HEK293T (cell line): ENCODE measurements at regions not wholly inside any gene's neighbourhood (a gene's known extent, or its start where the extent isn't known, plus 50 kb on each side); places are given as distances from the start of the nearest gene placed in this dataset.
"Not testable (repeated sequence)": the region's sequence is repeated elsewhere in the genome, so short reads cannot be mapped to it uniquely, and the experiment has no call there.

ENCODE experiments used
- CTCF ChIA-PET: fragments of 350-600 bp; formaldehyde crosslinking; extraction: SDS; loops from one replicate; lab custom pipeline; 2021; ENCODE audit warnings: antibody characterized with exemption, inconsistent platforms; lab: Yijun Ruan, JAX
- POLR2A ChIA-PET: fragments of 350-600 bp; formaldehyde crosslinking; extraction: SDS; loops from one replicate; lab custom pipeline; 2020; ENCODE audit warnings: antibody characterized with exemption, inconsistent platforms; lab: Yijun Ruan, JAX
- DNase-seq: peaks from one replicate; pipeline ENCODE4 v3.0.0; 2012; ENCODE audit warnings: mixed read lengths; ENCODE audit errors: extremely low spot score
- ARNT ChIP-seq: fragments of 450-650 bp; IDR thresholded peaks from 2 replicates; pipeline ENCODE4 v1.6.1; 2017; ENCODE audit warnings: mild to moderate bottlenecking
- BHLHE40 ChIP-seq: fragments of 450-650 bp; IDR thresholded peaks from 2 replicates; pipeline ENCODE4 v1.6.1; 2016; ENCODE audit warnings: mild to moderate bottlenecking, moderate library complexity, borderline replicate concordance
- CTBP1 ChIP-seq: fragments of 450-650 bp; IDR thresholded peaks from 2 replicates; pipeline ENCODE4 v1.6.1; 2016; ENCODE audit warnings: borderline replicate concordance
- ELF4 ChIP-seq: fragments of 450-650 bp; IDR thresholded peaks from 2 replicates; pipeline ENCODE4 v1.6.1; 2017; ENCODE audit warnings: antibody characterized with exemption
- FOXA1 ChIP-seq: fragments of 450-650 bp; IDR thresholded peaks from 2 replicates; pipeline ENCODE4 v1.6.1; 2016; ENCODE audit warnings: mild to moderate bottlenecking
- FOXK2 ChIP-seq: fragments of 450-650 bp; IDR thresholded peaks from 2 replicates; pipeline ENCODE4 v1.6.1; 2016; ENCODE audit warnings: mild to moderate bottlenecking
- FOXM1 ChIP-seq: fragments of 450-650 bp; IDR thresholded peaks from 2 replicates; pipeline ENCODE4 v1.6.1; 2017; ENCODE audit warnings: mild to moderate bottlenecking, borderline replicate concordance
- HDGF ChIP-seq: fragments of 450-650 bp; IDR thresholded peaks from 2 replicates; pipeline ENCODE4 v1.6.1; 2017; ENCODE audit warnings: antibody characterized with exemption, borderline replicate concordance
- L3MBTL2 ChIP-seq: fragments of 450-650 bp; conservative IDR thresholded peaks from 2 replicates; pipeline ENCODE4 v1.6.1; 2016; ENCODE audit warnings: mild to moderate bottlenecking
- LEF1 ChIP-seq: fragments of 450-650 bp; IDR thresholded peaks from 2 replicates; pipeline ENCODE4 v1.6.1; 2017; ENCODE audit warnings: mild to moderate bottlenecking, borderline replicate concordance
- NFRKB ChIP-seq: fragments of 450-650 bp; IDR thresholded peaks from 2 replicates; pipeline ENCODE4 v1.6.1; 2016; ENCODE audit warnings: mild to moderate bottlenecking, moderate library complexity
- PKNOX1 ChIP-seq: fragments of 450-650 bp; IDR thresholded peaks from 2 replicates; pipeline ENCODE4 v1.6.1; 2016
- SP1 ChIP-seq: fragments of 450-650 bp; IDR thresholded peaks from 2 replicates; pipeline ENCODE4 v1.6.1; 2017
- SUZ12 ChIP-seq: fragments of 450-650 bp; IDR thresholded peaks from 2 replicates; pipeline ENCODE4 v1.6.1; 2016; ENCODE audit warnings: mild to moderate bottlenecking
- TARDBP ChIP-seq: fragments of 450-650 bp; IDR thresholded peaks from 2 replicates; pipeline ENCODE4 v1.6.1; 2016
- ZNF384 ChIP-seq: fragments of 450-650 bp; IDR thresholded peaks from 2 replicates; pipeline ENCODE4 v1.6.1; 2016

GRCh38 chr14:105894978-105895881 is 368.8 kb downstream of the TMEM121 start:
- ChIA-PET CTCF (no interaction called here), POLR2A (no interaction called here)
- DNase-seq, result no peak
- TF ChIP-seq ELF4 (no peak), FOXA1 (no peak), SUZ12 (no peak), TARDBP (no peak), FOXK2 (no peak), FOXM1 (no peak), L3MBTL2 (no peak), PKNOX1 (no peak), SP1 (no peak), ARNT (no peak), NFRKB (no peak), LEF1 (no peak), CTBP1 (no peak)

- CTCF ChIA-PET, POLR2A ChIA-PET, DNase-seq: not testable (repeated sequence)
Measured at GRCh38 chr14:105896206-105896605, 369.8 kb downstream of the TMEM121 start.

GRCh38 chr14:105896961-105897724 is 370.8 kb downstream of the TMEM121 start:
- CTCF ChIA-PET, POLR2A ChIA-PET, DNase-seq: not testable (repeated sequence)

GRCh38 chr14:105897725-105898113 is 371.3 kb downstream of the TMEM121 start:
- POLR2A ChIA-PET, result no interaction called here
- CTCF ChIA-PET, result no interaction called here
- TF ChIP-seq L3MBTL2 (no peak), PKNOX1 (no peak), ZNF384 (no peak), FOXK2 (no peak), ARNT (no peak), ELF4 (no peak), FOXA1 (no peak), FOXM1 (no peak), SUZ12 (no peak), LEF1 (no peak), BHLHE40 (no peak), NFRKB (no peak)
- no peak for DNase-seq

GRCh38 chr14:105898482-105899010 is 372.2 kb downstream of the TMEM121 start:
- no peak for TF ChIP-seq ZNF384
- DNase-seq, result no peak
- CTCF ChIA-PET, result no interaction called here
- POLR2A ChIA-PET, result no interaction called here

- no peak for DNase-seq
- POLR2A ChIA-PET, result no interaction called here
- CTCF ChIA-PET, result no interaction called here
- TF ChIP-seq FOXA1 (no peak), L3MBTL2 (no peak), CTBP1 (no peak), ZNF384 (no peak), SUZ12 (no peak), TARDBP (no peak), ELF4 (no peak), HDGF (no peak), LEF1 (no peak), BHLHE40 (no peak), ARNT (no peak), NFRKB (no peak), FOXK2 (no peak), PKNOX1 (no peak), SP1 (no peak), FOXM1 (no peak)
Measured at GRCh38 chr14:105899071-105899641, 372.8 kb downstream of the TMEM121 start.
